Mesenchymal stem cell (in vitro differentiated cells and primary cell): ENCODE measurements at regions not wholly inside any gene's neighbourhood (a gene's known extent, or its start where the extent isn't known, plus 50 kb on each side); places are given as distances from the start of the nearest gene placed in this dataset.
"Not testable (repeated sequence)": the region's sequence is repeated elsewhere in the genome, so short reads cannot be mapped to it uniquely, and the experiment has no call there.

Experiments used
- DNase-seq: peaks from one replicate; pipeline ENCODE4 v3.0.0-alpha.2; 2013
- H2AFZ ChIP-seq: one replicate; pipeline ENCODE4 v1.6.1; 2013; ENCODE audit warnings: low read depth, mild to moderate bottlenecking, control low read depth, inconsistent platforms, low read length, moderate library complexity
- H2AK5ac ChIP-seq: 2 replicates; pipeline ENCODE4 v1.6.1; 2013; ENCODE audit warnings: low read length, moderate library complexity, mild to moderate bottlenecking, inconsistent platforms; ENCODE audit not compliant: severe bottlenecking
- H2BK120ac ChIP-seq: one replicate; pipeline ENCODE4 v1.6.1; 2013; ENCODE audit warnings: low read depth, mild to moderate bottlenecking, inconsistent platforms, low read length, moderate library complexity
- H2BK12ac ChIP-seq, 2 experiments: one replicate each; pipeline ENCODE4 v1.6.1; 2013; ENCODE audit warnings: inconsistent platforms in 2 of 2, low read length in 2 of 2, mild to moderate bottlenecking in 2 of 2, moderate library complexity in 2 of 2, control low read depth in 1 of 2
- H2BK15ac ChIP-seq: one replicate; pipeline ENCODE4 v1.6.1; 2013; ENCODE audit warnings: mild to moderate bottlenecking, low read depth, inconsistent platforms; ENCODE audit not compliant: poor library complexity, severe bottlenecking
- H2BK5ac ChIP-seq: 2 replicates; pipeline ENCODE4 v1.6.1; 2013; ENCODE audit warnings: low read depth, mild to moderate bottlenecking, low read length, control low read depth, inconsistent platforms; ENCODE audit not compliant: poor library complexity, severe bottlenecking
- H3K14ac ChIP-seq, 2 experiments: one replicate each; pipeline ENCODE4 v1.6.1; 2013; ENCODE audit warnings: inconsistent platforms in 2 of 2, low read length in 2 of 2, control low read depth in 1 of 2, mild to moderate bottlenecking in 1 of 2, moderate library complexity in 1 of 2
- H3K18ac ChIP-seq, 2 experiments: one replicate each; pipeline ENCODE4 v1.6.1; 2013; ENCODE audit warnings: inconsistent platforms in 2 of 2, low read length in 2 of 2, control low read depth in 1 of 2, low read depth in 1 of 2, mild to moderate bottlenecking in 1 of 2
- H3K23ac ChIP-seq, 2 experiments: one replicate each; pipeline ENCODE4 v1.6.1; 2013; ENCODE audit warnings: inconsistent platforms in 2 of 2, low read length in 2 of 2, mild to moderate bottlenecking in 2 of 2, moderate library complexity in 2 of 2, control low read depth in 1 of 2
- H3K27ac ChIP-seq: 2 replicates; pipeline ENCODE4 v1.5.1; 2013; ENCODE audit warnings: mild to moderate bottlenecking, moderate library complexity, low read length, control low read depth, inconsistent platforms; ENCODE audit not compliant: poor library complexity, severe bottlenecking
- H3K27me3 ChIP-seq, 2 experiments: 2 replicates each; pipeline versions ENCODE4 v1.6.1 to v1.7.0; 2013; ENCODE audit warnings: low read length in 2 of 2, mild to moderate bottlenecking in 2 of 2, moderate library complexity in 2 of 2, control low read depth in 1 of 2, inconsistent platforms in 1 of 2; ENCODE audit not compliant: control insufficient read depth in 1 of 2, insufficient read depth in 1 of 2
- H3K36me3 ChIP-seq, 2 experiments: 2 replicates each; pipeline versions ENCODE4 v1.6.1 to v1.7.0; 2013; ENCODE audit warnings: low read length in 2 of 2, control low read depth in 1 of 2, inconsistent platforms in 1 of 2, low read depth in 1 of 2, mild to moderate bottlenecking in 1 of 2; ENCODE audit not compliant: insufficient read depth in 2 of 2, control insufficient read depth in 1 of 2
- H3K4ac ChIP-seq, 2 experiments: one replicate each; pipeline ENCODE4 v1.6.1; 2013; ENCODE audit warnings: inconsistent platforms in 2 of 2, low read length in 2 of 2, mild to moderate bottlenecking in 2 of 2, moderate library complexity in 2 of 2, control low read depth in 1 of 2, low read depth in 1 of 2
- H3K4me1 ChIP-seq: 2 replicates; pipeline ENCODE4 v1.6.1; 2013; ENCODE audit warnings: low read depth, low read length, control low read depth; ENCODE audit not compliant: control insufficient read depth, insufficient read depth
- H3K4me2 ChIP-seq: 2 replicates; pipeline ENCODE4 v1.6.1; 2013; ENCODE audit warnings: low read length, mild to moderate bottlenecking, inconsistent platforms; ENCODE audit not compliant: poor library complexity, severe bottlenecking
- H3K4me3 ChIP-seq, 2 experiments: 2 replicates each; pipeline versions ENCODE4 v1.5.1 to v1.7.0; 2013; ENCODE audit warnings: low read length in 2 of 2, mild to moderate bottlenecking in 2 of 2, control low read depth in 1 of 2, low read depth in 1 of 2; ENCODE audit not compliant: insufficient read depth in 1 of 2
- H3K79me1 ChIP-seq: replicated peaks from 2 replicates; pipeline ENCODE4 v1.6.1; 2013; ENCODE audit warnings: mild to moderate bottlenecking, control low read depth, low read length, inconsistent platforms; ENCODE audit not compliant: poor library complexity, severe bottlenecking
- H3K9ac ChIP-seq: 2 replicates; pipeline ENCODE4 v1.7.0; 2013; ENCODE audit warnings: mild to moderate bottlenecking, low read length, moderate library complexity
- H3K9me3 ChIP-seq: 2 replicates; pipeline ENCODE4 v1.7.0; 2013; ENCODE audit warnings: mild to moderate bottlenecking, low read length; ENCODE audit not compliant: control insufficient read depth
- H4K8ac ChIP-seq: one replicate; pipeline ENCODE4 v1.6.1; 2013; ENCODE audit warnings: inconsistent platforms, mild to moderate bottlenecking, low read length, moderate library complexity
- H4K91ac ChIP-seq: one replicate; pipeline ENCODE4 v1.6.1; 2013; ENCODE audit warnings: mild to moderate bottlenecking, low read length, inconsistent platforms
- WGBS: methylation state at CpG from one replicate; pipeline ENCODE4 v1.1.7; 2013; ENCODE audit warnings: mixed read lengths; 5-methylcytosine and 5-hydroxymethylcytosine counted together

DNA sequence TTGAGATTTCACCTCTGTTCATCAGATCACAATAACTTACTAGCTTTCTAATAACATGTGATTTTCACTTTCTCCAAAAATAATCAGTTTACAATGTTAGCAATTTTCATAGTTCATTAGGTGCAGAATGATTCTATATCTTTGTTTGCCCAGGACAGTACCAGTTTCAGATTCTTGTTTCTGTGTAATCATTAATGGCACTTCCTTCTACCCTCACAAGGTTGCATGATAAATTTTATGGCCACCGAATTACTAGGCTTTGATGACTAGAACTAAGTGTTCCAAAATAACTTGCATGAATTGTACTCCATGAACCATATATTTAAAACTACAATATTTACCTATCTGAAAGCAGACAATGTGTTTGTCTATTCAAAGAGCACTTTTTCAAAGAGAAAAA lies 442.3 kb downstream of the EPHA7 start:
- Histone ChIP-seq H3K14ac (no peak overlapping the region), H3K9ac (no peak overlapping the region), H4K91ac (no peak overlapping the region), H3K4me2 (no peak overlapping the region), H2BK5ac (no peak overlapping the region), H4K8ac (no peak overlapping the region), H3K4ac (no peak overlapping the region), H3K27me3 (no peaks in the 10 kb centered on the region), H3K4me3 (no peak overlapping the region), H3K36me3 (no peaks in the 10 kb centered on the region), H2BK15ac (no peak overlapping the region), H3K27ac (no peak overlapping the region), H3K9me3 (no peaks in the 10 kb centered on the region), H2BK12ac (no peak overlapping the region), H3K23ac (no peak overlapping the region), H2AK5ac (no peak overlapping the region), H2BK120ac (no peak overlapping the region), H3K18ac (no peak overlapping the region), H2AFZ (no peak overlapping the region), H3K79me1 (no peaks in the 10 kb centered on the region), H3K4me1 (no peaks in the 10 kb centered on the region)
- WGBS: 100% methylated on average over 1 of the region's 1 CpG
- DNase-seq: no peak

DNA sequence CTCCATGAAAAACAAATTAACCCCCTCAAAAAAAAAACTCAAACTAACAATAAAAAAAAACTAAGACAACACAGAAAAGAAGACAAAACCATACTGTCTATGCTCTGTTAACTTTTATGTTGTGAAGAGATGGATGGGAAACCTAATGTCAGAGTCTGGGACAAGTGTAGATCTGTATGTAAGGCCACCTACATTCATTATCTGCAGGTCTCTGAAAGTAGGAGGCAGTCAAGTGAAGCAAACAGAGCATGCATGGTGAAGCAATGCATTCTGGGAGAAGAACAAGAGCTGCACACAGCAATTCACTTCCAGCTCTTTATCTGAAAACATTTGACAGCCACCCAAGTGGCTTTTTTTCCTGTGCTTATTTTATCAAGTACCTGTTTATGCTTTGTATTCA lies 452.0 kb downstream of the EPHA7 start:
- no peak overlapping the region for H3K23ac ChIP-seq
- H4K8ac ChIP-seq: no peak overlapping the region
- H3K4me3 ChIP-seq: no peak overlapping the region
- no peaks in the 10 kb centered on the region for H3K4me1 ChIP-seq
- H2BK5ac ChIP-seq: no peak overlapping the region
- H3K4ac ChIP-seq: no peak overlapping the region
- no peak overlapping the region for H3K18ac ChIP-seq
- no peak overlapping the region for H2BK12ac ChIP-seq
- H2BK15ac ChIP-seq: no peak overlapping the region
- H3K9me3 ChIP-seq: no peaks in the 10 kb centered on the region
- no peak overlapping the region for H2AK5ac ChIP-seq
- H3K27ac ChIP-seq: no peak overlapping the region
- H4K91ac ChIP-seq: no peak overlapping the region
- H3K4me2 ChIP-seq: no peak overlapping the region
- H3K27me3 ChIP-seq: no peaks in the 10 kb centered on the region
- H3K79me1 ChIP-seq: no peaks in the 10 kb centered on the region
- H2BK120ac ChIP-seq: no peak overlapping the region
- H3K9ac ChIP-seq: no peak overlapping the region
- DNase-seq: no peak
- no peak overlapping the region for H3K14ac ChIP-seq
- H2AFZ ChIP-seq: no peak overlapping the region
- no peaks in the 10 kb centered on the region for H3K36me3 ChIP-seq

GRCh38 chr6:92962846-92963245 lies 456.5 kb downstream of the EPHA7 start:
- no peak overlapping the region for H3K4me3 ChIP-seq
- no peak overlapping the region for H3K4ac ChIP-seq
- H2BK12ac ChIP-seq: no peak overlapping the region
- no peaks in the 10 kb centered on the region for H3K36me3 ChIP-seq
- H2BK5ac ChIP-seq: no peak overlapping the region
- peaks cover 4% of the 10 kb centered on the region for H3K9me3 ChIP-seq
- H3K27me3 ChIP-seq: no peaks in the 10 kb centered on the region
- H3K9ac ChIP-seq: no peak overlapping the region
- no peak for DNase-seq
- no peak overlapping the region for H4K8ac ChIP-seq
- H3K79me1 ChIP-seq: no peaks in the 10 kb centered on the region
- H2BK15ac ChIP-seq: no peak overlapping the region
- H3K14ac ChIP-seq: no peak overlapping the region
- H2BK120ac ChIP-seq: no peak overlapping the region
- H4K91ac ChIP-seq: no peak overlapping the region
- H2AK5ac ChIP-seq: no peak overlapping the region
- H3K4me2 ChIP-seq: no peak overlapping the region
- no peak overlapping the region for H3K23ac ChIP-seq
- no peak overlapping the region for H2AFZ ChIP-seq
- WGBS: 63% methylated on average over 1 of the region's 1 CpG
- H3K4me1 ChIP-seq: no peaks in the 10 kb centered on the region
- H3K18ac ChIP-seq: no peak overlapping the region
- H3K27ac ChIP-seq: no peak overlapping the region

DNA sequence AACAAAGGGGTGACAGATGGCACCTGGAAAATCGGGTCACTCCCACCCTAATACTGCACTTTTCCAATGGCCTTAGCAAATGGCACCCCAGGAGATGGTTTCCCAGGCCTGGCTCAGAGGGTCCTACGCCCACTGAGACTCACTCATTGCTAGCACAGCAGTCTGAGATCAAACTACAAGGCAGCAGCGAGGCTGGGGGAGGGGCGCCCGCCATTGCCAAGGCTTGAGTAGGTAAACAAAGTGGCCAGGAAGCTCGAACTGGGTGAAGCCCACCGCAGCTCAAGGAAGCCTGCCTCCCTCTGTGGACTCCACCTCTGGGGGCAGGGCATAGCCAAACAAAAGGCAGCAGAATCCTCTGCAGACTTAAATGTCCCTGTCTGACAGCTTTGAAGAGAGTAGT lies 467.2 kb downstream of the EPHA7 start:
- not testable (repeated sequence) for DNase-seq, H2BK15ac ChIP-seq, H4K91ac ChIP-seq, H2AK5ac ChIP-seq, H3K36me3 ChIP-seq, H2BK5ac ChIP-seq, H2AFZ ChIP-seq, H3K4ac ChIP-seq, H4K8ac ChIP-seq, H3K23ac ChIP-seq, H3K4me1 ChIP-seq, H3K14ac ChIP-seq, H3K27ac ChIP-seq, H3K9me3 ChIP-seq, H3K4me3 ChIP-seq, H3K9ac ChIP-seq, H3K4me2 ChIP-seq, H3K79me1 ChIP-seq, H2BK12ac ChIP-seq, H3K27me3 ChIP-seq, H3K18ac ChIP-seq, H2BK120ac ChIP-seq
- 86% methylated on average over 7 of the region's 7 CpGs for WGBS
